ENCODE measurements at regions not wholly inside any gene's neighbourhood (a gene's known extent, or its start where the extent isn't known, plus 50 kb on each side); places are given as distances from the start of the nearest gene placed in this dataset.

DNA sequence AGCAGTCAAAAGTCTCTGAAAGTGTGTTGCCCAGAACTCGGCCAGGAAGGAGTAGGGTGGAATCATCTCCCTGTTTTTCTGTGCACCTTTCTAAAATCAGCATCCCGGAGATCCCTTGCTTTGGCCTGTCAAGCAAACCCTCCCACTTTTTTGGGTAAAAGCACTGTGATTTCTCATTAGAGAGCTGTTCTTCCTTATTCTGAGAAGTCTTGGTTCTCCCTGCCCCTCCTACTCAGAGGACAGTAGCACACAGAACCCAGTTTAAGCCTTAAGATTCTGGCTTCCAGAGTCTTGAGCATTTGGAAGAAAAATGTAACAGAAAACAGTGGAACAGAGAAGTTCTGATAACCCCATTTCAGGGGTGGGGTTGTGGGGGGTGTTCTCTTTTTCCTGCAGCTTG lies 52.6 kb upstream of the KATNAL1 start:
- no peak for DNase-seq (ENCODE audit: low spot score)

DNA sequence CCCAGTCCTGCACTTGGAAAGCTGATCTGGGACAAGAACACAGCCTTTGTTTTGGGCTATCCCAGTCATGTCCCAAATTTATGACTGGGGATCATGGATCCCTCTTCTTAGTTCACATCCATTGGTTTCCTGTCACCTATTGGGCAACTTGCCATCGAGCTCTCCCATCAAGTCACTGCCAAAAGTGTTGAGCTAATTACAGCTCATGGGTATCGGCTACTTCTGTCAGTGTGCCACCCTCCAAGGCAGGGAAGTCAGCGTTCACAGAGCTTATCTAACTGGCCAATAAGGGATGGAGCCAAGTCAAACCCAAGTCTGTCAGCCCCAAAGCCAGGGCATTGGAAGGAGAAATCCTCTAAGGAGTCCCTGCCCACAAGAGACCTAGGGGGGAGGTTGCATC lies 53.2 kb upstream of the KATNAL1 start:
- DNase-seq (ENCODE audit: low spot score), result no peak

DNA sequence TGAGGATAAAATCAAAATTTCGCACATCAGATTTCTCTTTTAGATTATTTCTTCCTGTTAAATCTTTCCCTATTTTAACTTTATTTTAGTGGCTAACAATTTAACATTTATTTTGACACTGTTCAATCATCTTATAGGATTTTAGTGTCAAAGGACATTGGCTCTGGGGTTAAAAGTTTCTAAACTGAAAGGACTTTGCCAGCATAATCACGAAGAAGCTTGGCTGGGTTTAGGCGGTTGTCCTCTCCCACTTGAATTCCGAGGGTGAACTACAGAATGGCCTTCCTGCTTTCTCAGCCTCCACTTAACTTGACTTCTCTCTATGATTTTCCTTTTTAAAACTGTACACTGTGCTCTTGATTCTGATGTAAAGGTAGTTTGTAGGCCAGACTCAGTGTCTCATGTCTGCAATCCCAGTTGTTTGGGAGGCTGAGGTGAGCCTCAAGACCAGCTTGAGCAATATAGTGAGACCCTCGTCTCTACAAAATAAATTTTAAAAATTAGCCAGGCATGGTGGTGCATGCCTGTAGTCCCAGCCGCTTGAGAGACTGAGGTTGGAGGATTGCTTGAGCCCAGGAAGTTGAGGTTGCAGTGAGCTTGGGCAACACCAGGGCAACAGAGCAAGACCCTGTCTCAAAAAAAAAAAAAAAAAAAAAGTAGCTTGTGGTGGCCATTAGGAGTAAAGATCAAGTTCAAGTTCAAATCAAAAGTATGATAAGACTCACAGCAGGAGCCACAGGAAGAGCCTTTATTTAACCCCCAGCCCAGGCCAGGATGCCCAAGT lies 54.8 kb upstream of the KATNAL1 start:
- no peak for DNase-seq (ENCODE audit: low spot score)

DNA sequence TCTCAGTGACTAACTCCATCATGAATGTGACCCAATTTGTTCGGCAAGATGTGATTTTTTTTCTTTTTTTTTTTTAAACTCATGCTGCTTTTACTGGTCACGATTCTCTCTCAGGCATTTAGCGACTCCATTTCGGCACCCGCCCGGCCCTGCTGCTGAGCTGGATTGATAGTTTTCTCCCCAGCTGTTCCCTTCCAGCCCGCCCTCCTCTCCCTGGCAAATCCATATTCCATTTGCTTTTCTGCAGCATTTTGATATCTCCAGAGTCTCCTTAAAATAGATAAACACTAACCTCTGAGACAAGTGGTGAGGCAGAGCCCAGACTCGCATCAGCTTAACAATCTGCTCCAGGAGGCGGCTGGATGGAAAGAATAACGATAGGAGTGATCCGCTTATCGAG lies 55.5 kb upstream of the KATNAL1 start:
- DNase-seq (ENCODE audit: low spot score), result no peak

DNA sequence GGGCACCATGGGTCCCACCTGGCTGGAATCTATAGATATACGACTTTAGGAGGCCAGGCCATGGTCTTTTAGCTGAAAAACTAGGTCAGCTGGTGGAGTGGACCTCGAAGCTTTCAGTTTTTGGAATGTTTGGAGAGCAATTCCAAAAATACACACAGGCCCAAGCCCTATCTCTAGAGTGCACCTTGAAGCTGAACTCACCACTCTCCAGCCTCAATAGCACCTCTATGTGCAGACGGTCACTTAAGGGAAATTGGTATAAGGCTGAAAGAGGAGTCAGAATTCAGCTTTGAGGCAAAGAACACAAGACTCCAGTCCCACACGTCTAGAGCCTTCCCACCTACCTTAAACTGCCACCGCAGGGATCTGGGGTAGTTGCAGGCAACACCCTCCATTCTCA lies 56.4 kb upstream of the KATNAL1 start:
- no peak for DNase-seq (ENCODE audit: low spot score)

DNA sequence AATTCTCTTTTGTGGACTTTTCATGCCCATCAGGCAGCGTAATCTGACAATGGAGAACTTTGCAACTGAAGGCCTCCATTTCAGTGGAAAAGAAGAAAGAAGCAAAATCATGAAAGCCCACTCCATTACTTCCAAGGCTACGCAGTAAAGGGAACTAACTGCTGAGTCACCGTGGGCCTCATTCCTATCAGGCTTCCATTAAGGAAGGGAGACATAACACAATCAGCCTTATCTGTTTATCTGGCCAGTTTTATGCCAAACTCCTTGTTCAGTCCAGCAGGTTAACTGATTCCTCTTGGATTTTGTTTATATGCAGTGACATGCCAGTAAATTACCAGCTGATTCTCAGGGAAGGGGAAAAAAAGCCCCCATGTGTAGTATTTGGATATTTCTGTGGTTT lies 56.8 kb upstream of the KATNAL1 start:
- DNase-seq (ENCODE audit: low spot score), result no peak

DNA sequence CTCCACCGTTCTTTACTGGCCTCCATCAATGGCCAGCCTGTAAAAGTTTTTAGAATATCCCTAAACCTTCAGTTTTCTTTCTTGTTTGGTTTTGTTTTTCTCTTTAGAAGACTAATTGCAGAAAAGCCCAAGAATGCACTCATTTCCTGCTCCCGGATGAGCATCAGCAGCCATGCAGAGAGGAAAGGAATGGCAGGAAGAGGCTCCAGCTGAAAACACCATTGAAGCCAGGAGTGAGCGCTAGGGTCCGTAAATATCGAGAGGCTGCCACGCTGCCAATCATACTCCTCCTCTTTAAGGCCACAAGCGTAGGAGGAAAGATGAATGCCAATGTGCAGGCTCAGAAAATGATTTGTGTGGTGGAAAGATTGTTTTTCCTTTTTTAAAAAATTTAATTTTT lies 57.4 kb upstream of the UBE2L5 start:
- no peak for DNase-seq (ENCODE audit: low spot score)

DNA sequence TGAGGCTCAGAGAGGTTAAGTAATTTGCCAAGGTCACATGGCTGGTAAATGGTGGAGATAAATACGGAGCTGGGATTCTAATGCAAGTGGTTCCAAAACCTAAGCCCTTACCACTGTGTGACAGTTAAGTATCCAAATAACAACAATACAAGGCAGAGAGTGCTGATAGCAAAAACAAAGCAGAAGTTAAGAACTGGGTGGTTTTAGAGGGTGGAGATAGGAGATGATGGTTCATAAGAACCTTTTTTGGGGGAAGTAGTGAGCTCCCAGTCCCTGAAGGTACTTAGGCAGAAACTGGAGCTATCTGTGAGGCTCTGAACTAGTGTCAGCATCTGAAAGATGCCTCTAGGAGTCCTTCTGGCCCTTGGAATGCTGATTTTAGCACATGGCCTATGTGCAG lies 56.2 kb upstream of the UBE2L5 start:
- no peak for DNase-seq (ENCODE audit: low spot score)

DNA sequence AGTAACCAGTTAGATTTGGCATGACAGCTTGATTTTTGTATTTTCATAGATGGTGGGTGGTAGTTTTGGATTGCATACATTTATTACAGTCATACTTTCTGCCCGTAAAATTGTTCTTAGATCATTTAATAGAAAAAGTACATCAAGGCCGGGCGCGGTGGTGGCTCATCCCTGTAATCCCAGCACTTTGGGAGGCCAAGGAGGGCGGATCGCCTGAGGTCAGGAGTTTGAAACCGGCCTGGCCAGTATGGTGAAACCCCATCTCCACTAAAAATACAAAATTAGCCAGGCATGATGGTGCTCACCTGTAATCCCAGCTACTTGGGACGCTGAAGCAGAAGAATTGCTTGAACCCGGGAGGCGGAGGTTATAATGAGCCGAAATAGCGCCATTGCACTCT lies 55.0 kb upstream of the UBE2L5 start:
- no peak for DNase-seq (ENCODE audit: low spot score)

DNA sequence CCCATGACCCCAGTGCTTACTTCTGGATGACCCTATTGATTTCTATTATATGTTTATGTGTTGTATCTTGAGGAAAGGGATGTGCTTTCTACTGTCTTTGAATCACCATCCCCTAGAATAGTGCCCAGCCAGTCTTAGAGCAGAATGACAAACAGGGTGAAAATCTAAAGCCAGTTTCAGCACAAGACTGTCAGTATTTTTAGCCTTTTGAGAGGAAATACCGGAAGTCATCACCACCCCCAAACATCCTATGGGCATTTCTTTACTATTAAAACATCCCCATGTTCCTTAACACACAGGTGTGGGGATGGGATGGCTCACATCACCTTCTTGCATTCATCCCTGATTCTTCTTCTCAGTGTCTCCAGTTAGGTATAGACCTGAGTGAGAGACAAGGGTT lies 52.1 kb upstream of the UBE2L5 start:
- no peak for DNase-seq (ENCODE audit: low spot score)

DNA sequence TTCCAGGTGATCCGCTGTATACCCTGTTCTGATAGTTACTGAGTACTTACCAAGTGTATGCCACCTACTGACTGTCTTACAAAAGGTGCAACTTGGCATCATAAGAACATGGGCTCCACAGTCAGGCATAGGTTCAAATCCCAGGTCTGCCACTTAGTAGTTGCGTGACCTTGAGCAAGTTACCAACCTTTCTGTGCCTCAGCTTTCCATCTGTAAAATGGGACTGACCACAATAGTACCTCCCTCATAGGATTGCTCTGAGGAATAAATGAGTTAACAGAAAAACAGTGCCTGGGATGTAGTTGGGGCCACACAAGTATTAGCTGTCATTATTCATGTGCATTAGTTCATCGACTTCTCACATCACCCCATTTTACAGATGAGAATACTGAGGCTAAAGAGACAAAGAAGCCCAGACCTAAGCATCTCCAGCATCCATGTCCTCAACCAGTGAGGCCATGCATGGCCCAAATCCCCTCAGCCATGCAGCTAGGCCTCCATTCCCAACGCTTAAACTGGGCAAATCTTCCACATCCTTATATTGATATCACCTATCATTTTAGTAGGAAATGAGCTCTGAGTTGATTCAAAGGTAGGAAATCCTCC lies 51.3 kb upstream of the UBE2L5 start:
- no peak for DNase-seq (ENCODE audit: low spot score)

DNA sequence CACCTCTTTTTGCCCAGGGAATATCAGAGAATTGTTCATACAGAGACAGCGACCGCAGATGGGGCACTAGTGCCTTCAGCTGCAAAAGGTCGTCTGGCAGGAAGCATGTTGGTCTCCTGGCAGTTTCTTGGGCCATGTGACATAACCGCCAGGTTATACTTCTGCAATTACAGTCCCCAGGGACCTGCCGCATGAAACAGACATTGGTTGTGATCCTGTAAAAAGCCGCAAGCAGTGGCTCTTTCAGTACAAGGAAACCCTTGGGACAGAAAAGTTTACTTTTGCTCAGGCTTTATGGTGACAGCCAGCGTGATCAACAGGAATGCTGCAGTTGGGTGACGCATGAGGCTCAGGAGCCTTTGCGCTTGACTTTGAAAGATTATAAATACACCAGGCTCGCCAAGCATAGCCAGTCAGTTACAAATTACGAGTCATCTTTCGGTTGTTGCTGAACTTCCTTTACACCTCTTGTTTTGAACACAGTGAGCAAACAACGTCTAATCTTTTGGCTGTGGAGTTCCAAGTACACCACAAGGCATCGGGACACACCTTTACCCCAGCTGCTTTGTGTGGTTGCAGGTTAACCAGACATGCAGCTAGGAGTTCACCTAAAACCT lies 50.5 kb upstream of the UBE2L5 start:
- peak; percentile 84 for DNase-seq (ENCODE audit: low spot score)
